H54 (cell line): ENCODE measurements at regions not wholly inside any gene's neighbourhood (a gene's known extent, or its start where the extent isn't known, plus 50 kb on each side); places are given as distances from the start of the nearest gene placed in this dataset.

Source experiments
- DNase-seq: peaks from one replicate; pipeline ENCODE4 v3.0.0; 2011; ENCODE audit warnings: low spot score, mixed read lengths; ENCODE audit not compliant: insufficient read length
- FAIRE-seq: peaks from 3 replicates; lab custom pipeline; 2011; peaks lifted over from hg19 to GRCh38; lab: Jason Lieb, UNC
- POLR2A ChIP-seq: IDR thresholded peaks from 2 replicates; pipeline ENCODE4 v1.6.1; 2011; ENCODE audit warnings: low read depth, mild to moderate bottlenecking, low read length

- TF ChIP-seq POLR2A: no peak
- FAIRE-seq (no peak), DNase-seq (no peak)
Measured at GRCh38 chr3:73694983-73695757, 70.4 kb upstream of the PDZRN3 start.

- DNase-seq: no peak
- no peak for FAIRE-seq
- TF ChIP-seq POLR2A: no peak
Measured at GRCh38 chr3:73687106-73688004, 62.6 kb upstream of the PDZRN3 start.

GRCh38 chr3:73685061-73685460, 60.3 kb upstream of the PDZRN3 start:
- FAIRE-seq (no peak), DNase-seq (no peak)
- TF ChIP-seq POLR2A: no peak

GRCh38 chr3:73683706-73684105, 59.0 kb upstream of the PDZRN3 start:
- DNase-seq (no peak), FAIRE-seq (no peak)
- no peak for TF ChIP-seq POLR2A

- TF ChIP-seq POLR2A: no peak
- DNase-seq (no peak), FAIRE-seq (no peak)
Measured at GRCh38 chr3:73681610-73682009, 56.9 kb upstream of the PDZRN3 start.

- no peak for TF ChIP-seq POLR2A
- FAIRE-seq (no peak), DNase-seq (no peak)
Measured at GRCh38 chr3:73681198-73681597, 56.5 kb upstream of the PDZRN3 start.

GRCh38 chr3:73680391-73681095, 55.8 kb upstream of the PDZRN3 start:
- DNase-seq (no peak), FAIRE-seq (no peak)
- no peak for TF ChIP-seq POLR2A

- DNase-seq: no peak
- no peak for FAIRE-seq
- no peak for TF ChIP-seq POLR2A
Measured at GRCh38 chr3:73677336-73678024, 52.7 kb upstream of the PDZRN3 start.
